ENCODE measurements at regions not wholly inside any gene's neighbourhood (a gene's known extent, or its start where the extent isn't known, plus 50 kb on each side); places are given as distances from the start of the nearest gene placed in this dataset.
"Not testable (repeated sequence)": the region's sequence is repeated elsewhere in the genome, so short reads cannot be mapped to it uniquely, and the experiment has no call there.

GRCh38 chr13:44682416-44682815, 106.3 kb upstream of the TSC22D1 start:
- not testable (repeated sequence) for TF ChIP-seq CTCF (IDR thresholded peaks at IDR 0.05; ENCODE audit: extremely low read depth in 1 of 2, insufficient read depth in 1 of 2, low read depth in 1 of 2, low read length in 2 of 2); POLR2A (IDR thresholded peaks at IDR 0.05; ENCODE audit: low read depth, low read length); EZH2 (IDR thresholded peaks at IDR 0.05; ENCODE audit: borderline replicate concordance, low read depth, low read length, severe bottlenecking); POLR2AphosphoS5 (IDR thresholded peaks at IDR 0.05; ENCODE audit: insufficient read depth, low read depth, low read length); JUN (IDR thresholded peaks at IDR 0.05; ENCODE audit: borderline replicate concordance, insufficient read depth, insufficient read length, low read depth); MYC (IDR thresholded peaks at IDR 0.05; ENCODE audit: low read depth, low read length); MAX (IDR thresholded peaks at IDR 0.05; ENCODE audit: insufficient read depth, insufficient read length); FOS (IDR thresholded peaks at IDR 0.05; ENCODE audit: borderline replicate concordance, insufficient read depth, low read length); GATA2 (IDR thresholded peaks at IDR 0.05; ENCODE audit: insufficient read depth, insufficient read length, low read depth, low read length)
